NCI-H774 (cell line): ENCODE measurements at regions not wholly inside any gene's neighbourhood (a gene's known extent, or its start where the extent isn't known, plus 50 kb on each side); places are given as distances from the start of the nearest gene placed in this dataset.

Experiments
- DNase-seq: peaks from one replicate; lab custom pipeline; 2025; lab: John Stamatoyannopoulos, UW

GRCh38 chr3:127375151-127375930, 87.5 kb upstream of the PRR20G start:
- no peak for DNase-seq

GRCh38 chr3:127374086-127375010, 86.5 kb upstream of the PRR20G start:
- DNase-seq: no peak

- DNase-seq: no peak
Measured at GRCh38 chr3:127373441-127374085, 85.7 kb upstream of the PRR20G start.

GRCh38 chr3:127371846-127372245, 84.0 kb upstream of the PRR20G start:
- DNase-seq: no peak

- no peak for DNase-seq
Measured at GRCh38 chr3:127371334-127371733, 83.5 kb upstream of the PRR20G start.

- no peak for DNase-seq
Measured at GRCh38 chr3:127370906-127371305, 83.1 kb upstream of the PRR20G start.

GRCh38 chr3:127369356-127369935, 81.6 kb upstream of the PRR20G start:
- DNase-seq: no peak

GRCh38 chr3:127368186-127369032, 80.6 kb upstream of the PRR20G start:
- no peak for DNase-seq

- DNase-seq: no peak
Measured at GRCh38 chr3:127367593-127367992, 79.7 kb upstream of the PRR20G start.

- DNase-seq: no peak
Measured at GRCh38 chr3:127366383-127366782, 78.5 kb upstream of the PRR20G start.

- DNase-seq: no peak
Measured at GRCh38 chr3:127365163-127365798, 77.4 kb upstream of the PRR20G start.

- no peak for DNase-seq
Measured at GRCh38 chr3:127363891-127364290, 76.0 kb upstream of the PRR20G start.

- DNase-seq: no peak
Measured at GRCh38 chr3:127363171-127363570, 75.3 kb upstream of the PRR20G start.

- DNase-seq: no peak
Measured at GRCh38 chr3:127360647-127361046, 72.8 kb upstream of the PRR20G start.

- no peak for DNase-seq
Measured at GRCh38 chr3:127358641-127359040, 70.8 kb upstream of the PRR20G start.

- DNase-seq: no peak
Measured at GRCh38 chr3:127356381-127356780, 68.5 kb upstream of the PRR20G start.

- DNase-seq: no peak
Measured at GRCh38 chr3:127354761-127355160, 66.9 kb upstream of the PRR20G start.

GRCh38 chr3:127352612-127353011, 64.8 kb upstream of the PRR20G start:
- no peak for DNase-seq

- no peak for DNase-seq
Measured at GRCh38 chr3:127351775-127352350, 64.0 kb upstream of the PRR20G start.

- no peak for DNase-seq
Measured at GRCh38 chr3:127351321-127351720, 63.5 kb upstream of the PRR20G start.
